ENCODE measurements at regions not wholly inside any gene's neighbourhood (a gene's known extent, or its start where the extent isn't known, plus 50 kb on each side); places are given as distances from the start of the nearest gene placed in this dataset.

DNA sequence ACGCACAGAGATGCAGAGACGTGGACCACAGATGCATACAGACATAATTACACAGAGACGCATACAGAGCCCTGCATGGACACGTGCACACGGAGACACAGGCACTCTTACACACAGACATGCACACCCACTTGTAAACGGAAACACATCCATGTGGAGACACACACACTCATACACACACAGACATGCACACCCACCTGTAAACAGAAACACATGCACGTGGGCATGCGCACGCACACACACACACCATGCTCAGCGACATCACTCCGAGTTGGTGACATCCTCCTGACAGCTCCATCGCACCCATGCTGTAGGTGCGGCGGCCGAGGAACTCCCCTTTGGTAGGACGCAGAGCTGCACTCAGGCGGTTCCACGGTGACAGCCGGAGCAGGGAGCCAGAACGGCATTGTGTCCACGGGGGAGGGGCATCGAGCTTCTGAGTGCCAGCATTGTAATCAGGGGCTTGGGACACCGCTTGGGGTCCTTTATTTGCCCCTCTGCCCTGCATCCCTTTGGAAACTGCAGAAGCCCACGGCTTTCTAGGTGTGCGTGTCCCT, 233.5 kb downstream of the RBFOX3 start:
- TF ChIP-seq POLR2A (IDR thresholded peaks at IDR 0.05), result no peak
- TF ChIP-seq POLR2AphosphoS5 (IDR thresholded peaks at IDR 0.05), result no peak
- TF ChIP-seq, protein P1, sequence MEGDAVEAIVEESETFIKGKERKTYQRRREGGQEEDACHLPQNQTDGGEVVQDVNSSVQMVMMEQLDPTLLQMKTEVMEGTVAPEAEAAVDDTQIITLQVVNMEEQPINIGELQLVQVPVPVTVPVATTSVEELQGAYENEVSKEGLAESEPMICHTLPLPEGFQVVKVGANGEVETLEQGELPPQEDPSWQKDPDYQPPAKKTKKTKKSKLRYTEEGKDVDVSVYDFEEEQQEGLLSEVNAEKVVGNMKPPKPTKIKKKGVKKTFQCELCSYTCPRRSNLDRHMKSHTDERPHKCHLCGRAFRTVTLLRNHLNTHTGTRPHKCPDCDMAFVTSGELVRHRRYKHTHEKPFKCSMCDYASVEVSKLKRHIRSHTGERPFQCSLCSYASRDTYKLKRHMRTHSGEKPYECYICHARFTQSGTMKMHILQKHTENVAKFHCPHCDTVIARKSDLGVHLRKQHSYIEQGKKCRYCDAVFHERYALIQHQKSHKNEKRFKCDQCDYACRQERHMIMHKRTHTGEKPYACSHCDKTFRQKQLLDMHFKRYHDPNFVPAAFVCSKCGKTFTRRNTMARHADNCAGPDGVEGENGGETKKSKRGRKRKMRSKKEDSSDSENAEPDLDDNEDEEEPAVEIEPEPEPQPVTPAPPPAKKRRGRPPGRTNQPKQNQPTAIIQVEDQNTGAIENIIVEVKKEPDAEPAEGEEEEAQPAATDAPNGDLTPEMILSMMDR (IDR thresholded peaks at IDR 0.05), result no peak
